HCT116 (cell line): ENCODE measurements at regions not wholly inside any gene's neighbourhood (a gene's known extent, or its start where the extent isn't known, plus 50 kb on each side); places are given as distances from the start of the nearest gene placed in this dataset.
A peak's percentile ranks its signal among the peaks of the same experiment; 100 is the strongest.

Source experiments
- ATAC-seq: fragments of 200-7000 bp; cut with Tn5 transposase; 2 replicates; pipeline ENCODE4 v1.9.1; 2020; ENCODE audit warnings: mild to moderate bottlenecking, moderate library complexity
- BruUV-seq: library from RNA; stranded (reverse); fragments of 400-500 nt; replicated peaks from 2 replicates; lab custom pipeline; 2021; lab: Mats Ljungman, UMichigan
- CTCF ChIA-PET: fragments of 300-600 bp; sonication (Branson Sonifier 250); formaldehyde crosslinking; loops from one replicate; lab custom pipeline; 2021; ENCODE audit warnings: antibody characterized with exemption; lab: Charles Lee
- POLR2A ChIA-PET: fragments of 300-600, 350-600 bp; sonication (Branson Sonifier 250); formaldehyde crosslinking; loops from one replicate; lab custom pipeline; 2021; ENCODE audit warnings: antibody characterized with exemption; lab: Charles Lee
- RAD21 ChIA-PET, 2 experiments: fragments of 300-600 bp; sonication (Branson Sonifier 250); formaldehyde crosslinking; loops; one replicate each; lab custom pipeline; 2023; ENCODE audit warnings: low total read pairs in 2 of 2; ENCODE audit not compliant: uncharacterized antibody in 2 of 2, unreplicated experiment in 2 of 2, low non-redundant PET in 1 of 2; lab: Charles Lee
- DNase-seq: peaks from one replicate; pipeline ENCODE4 v3.0.0-alpha.2; 2010; ENCODE audit warnings: low read depth, low spot score
- H2AFZ ChIP-seq: fragments of 200-600 bp; shearing (Covaris generic), sonication (generic); 2 replicates; pipeline ENCODE4 v1.6.1; 2017; ENCODE audit warnings: low read depth, mixed run types, mixed read lengths, antibody characterized with exemption, low read length; ENCODE audit not compliant: poor library complexity, severe bottlenecking
- H3K27ac ChIP-seq: 2 replicates; pipeline ENCODE4 v1.5.1; 2012; ENCODE audit warnings: low read depth, low read length
- H3K27me3 ChIP-seq: fragments of 200-600 bp; sonication (generic); 2 replicates; pipeline ENCODE4 v1.6.1; 2016; ENCODE audit warnings: mixed run types, low read length, mixed read lengths; ENCODE audit not compliant: insufficient read depth
- H3K36me3 ChIP-seq, 2 experiments: fragments of 200-500 bp in 1 of 2; fragments of 200-600 bp in 1 of 2; sonication (Bioruptor generic) in 1 of 2; sonication (generic) in 1 of 2; 2 replicates each; pipeline versions ENCODE4 v1.5.1 to v1.6.1; 2014 to 2016; ENCODE audit warnings: low read length in 2 of 2, inconsistent platforms in 1 of 2, mixed read lengths in 1 of 2, mixed run types in 1 of 2; ENCODE audit not compliant: insufficient read depth in 2 of 2, control insufficient read depth in 1 of 2
- H3K4me1 ChIP-seq, 2 experiments: fragments of 200-600 bp in 1 of 2; sonication (generic) in 1 of 2; 2 replicates each; pipeline versions ENCODE4 v1.5.1 to v1.6.1; 2012 to 2017; ENCODE audit warnings: low read length in 2 of 2, inconsistent platforms in 1 of 2, mild to moderate bottlenecking in 1 of 2, mixed read lengths in 1 of 2, mixed run types in 1 of 2, moderate library complexity in 1 of 2; ENCODE audit not compliant: insufficient read depth in 2 of 2, control insufficient read depth in 1 of 2
- H3K4me2 ChIP-seq: fragments of 200-600 bp; sonication (generic); 2 replicates; pipeline ENCODE4 v1.6.1; 2017; ENCODE audit warnings: mixed run types, low read length, mixed read lengths
- H3K4me3 ChIP-seq, 2 experiments: fragments of 200-600 bp in 1 of 2; sonication (generic) in 1 of 2; replicated peaks in 1 of 2; 2 replicates each; pipeline ENCODE4 v1.5.1; 2011 to 2016; ENCODE audit warnings: low read length in 2 of 2, control low read depth in 1 of 2, low read depth in 1 of 2, mild to moderate bottlenecking in 1 of 2, mixed read lengths in 1 of 2, mixed run types in 1 of 2
- H3K79me2 ChIP-seq: fragments of 200-600 bp; sonication (generic); 2 replicates; pipeline ENCODE4 v1.6.1; 2017; ENCODE audit warnings: mild to moderate bottlenecking, mixed run types, low read length, moderate library complexity, mixed read lengths; ENCODE audit not compliant: insufficient read depth
- H3K9ac ChIP-seq: fragments of 200-600 bp; sonication (generic); 2 replicates; pipeline ENCODE4 v1.6.1; 2016; ENCODE audit warnings: low read length, mixed read lengths
- H3K9me2 ChIP-seq: fragments of 200-600 bp; sonication (generic), shearing (Covaris generic); 2 replicates; pipeline ENCODE4 v1.6.1; 2017; ENCODE audit warnings: mixed run types, mild to moderate bottlenecking, moderate library complexity; ENCODE audit not compliant: insufficient read depth
- H3K9me3 ChIP-seq, 2 experiments: fragments of 200-500 bp in 1 of 2; fragments of 200-600 bp in 1 of 2; sonication (Bioruptor generic) in 1 of 2; sonication (generic) in 1 of 2; 2 replicates each; pipeline ENCODE4 v1.6.1; 2014 to 2017; ENCODE audit warnings: low read length in 2 of 2, mixed read lengths in 2 of 2, inconsistent platforms in 1 of 2, low read depth in 1 of 2, mild to moderate bottlenecking in 1 of 2, mixed run types in 1 of 2, moderate library complexity in 1 of 2; ENCODE audit not compliant: control insufficient read depth in 1 of 2, insufficient read depth in 1 of 2
- H4K20me1 ChIP-seq: fragments of 200-600 bp; sonication (generic), shearing (Covaris generic); 2 replicates; pipeline ENCODE4 v1.6.1; 2017; ENCODE audit warnings: mixed run types, mild to moderate bottlenecking, moderate library complexity; ENCODE audit not compliant: insufficient read depth
- ELF1 ChIP-seq: IDR thresholded peaks from 2 replicates; pipeline ENCODE4 v1.6.1; 2012; ENCODE audit warnings: low read depth, borderline replicate concordance
- EZH2 ChIP-seq: fragments of 200-600 bp; sonication (generic); IDR thresholded peaks from 2 replicates; pipeline ENCODE4 v1.6.1; 2017; ENCODE audit warnings: antibody characterized with exemption, mixed run types
- POLR2AphosphoS5 ChIP-seq: IDR thresholded peaks from 2 replicates; pipeline ENCODE4 v1.6.1; 2011; ENCODE audit warnings: mild to moderate bottlenecking, low read depth, low read length, moderate library complexity
- intact Hi-C: fragments of 100-400 bp; cut with micrococcal nuclease; formaldehyde crosslinking; loops from 2 replicates; pipeline ENCODE4 v1.10.0; 2022
- TF ChIP-seq, protein P1 (sequence below), 3 experiments: fragments of 200-600 bp in 1 of 3; sonication (generic) in 1 of 3; IDR thresholded peaks in 2 of 3; conservative IDR thresholded peaks in 1 of 3; 2 replicates each; pipeline ENCODE4 v1.5.1; 2012 to 2017; ENCODE audit warnings: low read depth in 2 of 3, low read length in 2 of 3, antibody characterized with exemption in 1 of 3, borderline replicate concordance in 1 of 3, control low read depth in 1 of 3, mild to moderate bottlenecking in 1 of 3, mixed read lengths in 1 of 3, mixed run types in 1 of 3, moderate library complexity in 1 of 3; ENCODE audit not compliant: insufficient read depth in 1 of 3
- TF ChIP-seq, protein P2 (sequence below): IDR thresholded peaks from 2 replicates; pipeline ENCODE4 v1.6.1; 2011; ENCODE audit warnings: mild to moderate bottlenecking, low read length, moderate library complexity; ENCODE audit not compliant: insufficient replicate concordance; ENCODE audit errors: extremely low read depth

DNA sequence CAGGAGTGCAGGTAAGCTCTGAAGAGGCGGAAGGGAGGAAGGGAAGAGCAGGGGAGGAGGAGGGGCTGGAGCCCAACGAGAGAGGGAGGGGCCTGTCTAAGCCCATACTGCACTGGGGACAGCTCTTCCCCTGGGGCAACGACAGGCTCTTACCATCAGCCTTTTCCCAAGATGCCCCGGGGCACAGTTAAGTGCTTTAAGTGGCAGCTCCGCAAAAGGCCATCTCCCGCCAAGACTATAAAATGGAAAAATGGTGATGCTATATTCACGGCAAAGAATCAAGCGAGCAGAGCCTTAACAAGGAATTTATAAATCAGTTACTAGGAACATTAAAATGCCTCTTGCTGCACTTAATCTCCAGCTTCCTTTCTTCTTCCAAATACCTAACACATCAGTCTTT is 110.2 kb upstream of the NLRP1 start:
- Histone ChIP-seq H3K27me3 (peaks cover 28% of the 10 kb centered on the region), H3K9me2 (no peaks in the 10 kb centered on the region), H3K79me2 (no peaks in the 10 kb centered on the region), H3K4me2 (no peak overlapping the region), H3K4me3 (no peak overlapping the region), H3K27ac (no peak overlapping the region), H3K9me3 (no peaks in the 10 kb centered on the region), H3K9ac (no peak overlapping the region), H2AFZ (no peak overlapping the region), H3K4me1 (no peaks in the 10 kb centered on the region), H4K20me1 (no peaks in the 10 kb centered on the region), H3K36me3 (no peaks in the 10 kb centered on the region)
- ATAC-seq (peak; percentile 57; the same call in 1 of the 2 replicates), DNase-seq (no peak)
- intact Hi-C loops, result no loop called here
- TF ChIP-seq, protein P1, sequence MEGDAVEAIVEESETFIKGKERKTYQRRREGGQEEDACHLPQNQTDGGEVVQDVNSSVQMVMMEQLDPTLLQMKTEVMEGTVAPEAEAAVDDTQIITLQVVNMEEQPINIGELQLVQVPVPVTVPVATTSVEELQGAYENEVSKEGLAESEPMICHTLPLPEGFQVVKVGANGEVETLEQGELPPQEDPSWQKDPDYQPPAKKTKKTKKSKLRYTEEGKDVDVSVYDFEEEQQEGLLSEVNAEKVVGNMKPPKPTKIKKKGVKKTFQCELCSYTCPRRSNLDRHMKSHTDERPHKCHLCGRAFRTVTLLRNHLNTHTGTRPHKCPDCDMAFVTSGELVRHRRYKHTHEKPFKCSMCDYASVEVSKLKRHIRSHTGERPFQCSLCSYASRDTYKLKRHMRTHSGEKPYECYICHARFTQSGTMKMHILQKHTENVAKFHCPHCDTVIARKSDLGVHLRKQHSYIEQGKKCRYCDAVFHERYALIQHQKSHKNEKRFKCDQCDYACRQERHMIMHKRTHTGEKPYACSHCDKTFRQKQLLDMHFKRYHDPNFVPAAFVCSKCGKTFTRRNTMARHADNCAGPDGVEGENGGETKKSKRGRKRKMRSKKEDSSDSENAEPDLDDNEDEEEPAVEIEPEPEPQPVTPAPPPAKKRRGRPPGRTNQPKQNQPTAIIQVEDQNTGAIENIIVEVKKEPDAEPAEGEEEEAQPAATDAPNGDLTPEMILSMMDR (IDR thresholded peaks at IDR 0.05 in 2 of 3, conservative IDR thresholded peaks at IDR 0.05 in 1 of 3; ENCODE audit: borderline replicate concordance in 1 of 3, insufficient read depth in 1 of 3, low read depth in 2 of 3, low read length in 2 of 3), result no peak
- TF ChIP-seq, protein P2, sequence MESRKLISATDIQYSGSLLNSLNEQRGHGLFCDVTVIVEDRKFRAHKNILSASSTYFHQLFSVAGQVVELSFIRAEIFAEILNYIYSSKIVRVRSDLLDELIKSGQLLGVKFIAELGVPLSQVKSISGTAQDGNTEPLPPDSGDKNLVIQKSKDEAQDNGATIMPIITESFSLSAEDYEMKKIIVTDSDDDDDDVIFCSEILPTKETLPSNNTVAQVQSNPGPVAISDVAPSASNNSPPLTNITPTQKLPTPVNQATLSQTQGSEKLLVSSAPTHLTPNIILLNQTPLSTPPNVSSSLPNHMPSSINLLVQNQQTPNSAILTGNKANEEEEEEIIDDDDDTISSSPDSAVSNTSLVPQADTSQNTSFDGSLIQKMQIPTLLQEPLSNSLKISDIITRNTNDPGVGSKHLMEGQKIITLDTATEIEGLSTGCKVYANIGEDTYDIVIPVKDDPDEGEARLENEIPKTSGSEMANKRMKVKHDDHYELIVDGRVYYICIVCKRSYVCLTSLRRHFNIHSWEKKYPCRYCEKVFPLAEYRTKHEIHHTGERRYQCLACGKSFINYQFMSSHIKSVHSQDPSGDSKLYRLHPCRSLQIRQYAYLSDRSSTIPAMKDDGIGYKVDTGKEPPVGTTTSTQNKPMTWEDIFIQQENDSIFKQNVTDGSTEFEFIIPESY, result no peak
- TF ChIP-seq POLR2AphosphoS5, result no peak
- RAD21 ChIA-PET, result no interaction called here
- POLR2A ChIA-PET, result no interaction called here
- no TSS peak for BruUV-seq
- CTCF ChIA-PET, result interaction anchor here (0.8 to 1.2 kb wide), 2 partner anchors 9 to 12 kb away, joined by 4 to 5 read pairs; no protein-coding TSS in a partner anchor

DNA sequence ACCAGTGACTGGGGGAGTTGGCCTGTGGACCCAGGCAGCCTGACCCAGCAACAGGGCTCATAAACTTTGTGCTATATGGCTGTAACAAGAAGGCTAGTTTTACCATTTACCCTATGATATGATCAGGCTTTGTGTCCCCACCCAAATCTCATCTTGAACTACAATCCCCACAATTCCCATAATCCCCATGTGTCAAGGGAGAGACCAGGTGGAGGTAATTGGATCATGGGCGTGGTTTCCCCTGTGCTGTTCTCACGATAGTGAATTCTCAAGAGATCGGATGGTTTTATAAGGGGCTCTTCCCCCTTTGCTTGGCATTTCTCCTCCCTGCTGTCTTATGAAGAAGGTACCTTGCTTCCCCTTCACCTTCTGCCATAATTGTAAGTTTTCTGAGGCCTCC is 111.2 kb upstream of the NLRP1 start:
- CTCF ChIA-PET, result no interaction called here
- TF ChIP-seq ELF1 (no peak), EZH2 (no peak)
- Histone ChIP-seq H3K36me3 (no peaks in the 10 kb centered on the region), H3K9me2 (no peaks in the 10 kb centered on the region), H3K79me2 (no peaks in the 10 kb centered on the region), H2AFZ (no peak overlapping the region), H3K9ac (no peak overlapping the region), H3K27ac (no peak overlapping the region), H4K20me1 (no peaks in the 10 kb centered on the region), H3K4me3 (no peak overlapping the region), H3K27me3 (peaks cover 38% of the 10 kb centered on the region), H3K4me1 (no peaks in the 10 kb centered on the region), H3K9me3 (no peaks in the 10 kb centered on the region), H3K4me2 (no peak overlapping the region)
- RAD21 ChIA-PET, result no interaction called here
- ATAC-seq (no peak), DNase-seq (no peak)
- BruUV-seq, result no TSS peak
- POLR2A ChIA-PET, result no interaction called here
- intact Hi-C loops, result no loop called here
